Thyroid gland (tissue), 4 donors: ENCODE measurements at regions not wholly inside any gene's neighbourhood (a gene's known extent, or its start where the extent isn't known, plus 50 kb on each side); places are given as distances from the start of the nearest gene placed in this dataset.

Experiments used
- DNase-seq, 2 donors: peaks; one replicate each; pipeline ENCODE4 v3.0.0-alpha.2; 2019
- H3K27ac ChIP-seq, 3 donors: fragments of 200-600 bp; sonication (generic); 1 replicate in 2 of 3; 2 replicates in 1 of 3; pipeline ENCODE4 v1.5.1; 2016 to 2019; ENCODE audit warnings: mild to moderate bottlenecking in 1 of 3, moderate library complexity in 1 of 3
- H3K27me3 ChIP-seq: fragments of 200-600 bp; sonication (generic); one replicate; pipeline ENCODE4 v1.5.1; 2019
- H3K36me3 ChIP-seq, 2 donors: fragments of 200-600 bp; sonication (generic); one replicate each; pipeline ENCODE4 v1.5.1; 2016 to 2019
- H3K4me1 ChIP-seq, 2 donors: fragments of 200-600 bp; sonication (generic); one replicate each; pipeline ENCODE4 v1.5.1; 2017 to 2019
- H3K4me3 ChIP-seq, 3 donors: fragments of 200-600 bp; sonication (generic); replicated peaks in 1 of 3; 1 replicate in 2 of 3; 2 replicates in 1 of 3; pipeline ENCODE4 v1.5.1; 2016; ENCODE audit warnings: mild to moderate bottlenecking in 1 of 3
- H3K9me3 ChIP-seq: fragments of 200-600 bp; sonication (generic); one replicate; pipeline ENCODE4 v1.5.1; 2017
- CTCF ChIP-seq, 6 experiments: fragments of 200-600 bp in 3 of 6; fragments of 450-650 bp in 3 of 6; sonication (generic) in 3 of 6; IDR thresholded peaks; one replicate each; pipeline ENCODE4 v1.5.1; 2016 to 2019; ENCODE audit warnings: antibody characterized with exemption in 6 of 6, mild to moderate bottlenecking in 2 of 6, inconsistent platforms in 1 of 6, moderate library complexity in 1 of 6
- POLR2A ChIP-seq, 2 donors: fragments of 450-650 bp; IDR thresholded peaks; one replicate each; pipeline ENCODE4 v1.6.1; 2017; ENCODE audit warnings: antibody characterized with exemption in 2 of 2, mild to moderate bottlenecking in 2 of 2, moderate library complexity in 1 of 2
- WGBS, 2 donors: methylation state at CpG; one replicate each; pipeline ENCODE4 v1.1.5; 2017; 5-methylcytosine and 5-hydroxymethylcytosine counted together
- intact Hi-C: fragments of 100-400 bp; cut with DNase I; formaldehyde crosslinking; loops from one replicate; pipeline ENCODE4 v1.15.1; 2023

GRCh38 chr3:160047876-160048275, 59.2 kb downstream of the IL12A start:
- H3K4me3 ChIP-seq, result no peak overlapping the region
- TF ChIP-seq CTCF (IDR thresholded peaks at IDR 0.05), result no peak
- TF ChIP-seq POLR2A (IDR thresholded peaks at IDR 0.05), result no peak
- H3K27me3 ChIP-seq, result no peaks in the 10 kb centered on the region
- H3K4me1 ChIP-seq, result peaks cover 0 to under 1% of the 10 kb centered on the region in 2 donors
- WGBS, 2 donors, result 85 to 86% methylated on average over 5 of the region's 5 CpGs
- H3K36me3 ChIP-seq, result no peaks in the 10 kb centered on the region
- no peaks in the 10 kb centered on the region for H3K9me3 ChIP-seq
- no peak for DNase-seq
- intact Hi-C loops, result no loop called here
- no peak overlapping the region for H3K27ac ChIP-seq

GRCh38 chr3:160049038-160049437, 60.4 kb downstream of the IL12A start:
- peaks cover 0 to 6% of the 10 kb centered on the region in 2 donors for H3K4me1 ChIP-seq
- WGBS, 2 donors, result 92 to 97% methylated on average over 2 of the region's 2 CpGs
- H3K4me3 ChIP-seq, result no peak overlapping the region
- no peaks in the 10 kb centered on the region for H3K36me3 ChIP-seq
- DNase-seq, result no peak
- intact Hi-C loops, result no loop called here
- no peaks in the 10 kb centered on the region for H3K9me3 ChIP-seq
- TF ChIP-seq CTCF (IDR thresholded peaks at IDR 0.05), result no peak
- TF ChIP-seq POLR2A (IDR thresholded peaks at IDR 0.05), result no peak
- H3K27ac ChIP-seq, result no peak overlapping the region
- no peaks in the 10 kb centered on the region for H3K27me3 ChIP-seq

GRCh38 chr3:160049565-160049964, 60.9 kb downstream of the IL12A start:
- no peak overlapping the region for H3K4me3 ChIP-seq
- intact Hi-C loops, result no loop called here
- H3K27ac ChIP-seq, result no peak overlapping the region
- 85 to 86% methylated on average over 2 of the region's 2 CpGs for WGBS, 2 donors
- H3K9me3 ChIP-seq, result no peaks in the 10 kb centered on the region
- H3K27me3 ChIP-seq, result no peaks in the 10 kb centered on the region
- no peaks in the 10 kb centered on the region for H3K36me3 ChIP-seq
- peaks cover 0 to 6% of the 10 kb centered on the region in 2 donors for H3K4me1 ChIP-seq
- TF ChIP-seq POLR2A (IDR thresholded peaks at IDR 0.05) (no peak), CTCF (IDR thresholded peaks at IDR 0.05) (no peak)
- no peak for DNase-seq

- no peaks in the 10 kb centered on the region for H3K36me3 ChIP-seq
- no peak overlapping the region for H3K4me3 ChIP-seq
- DNase-seq, result no peak
- H3K27me3 ChIP-seq, result no peaks in the 10 kb centered on the region
- H3K4me1 ChIP-seq, result peaks cover 0 to 6% of the 10 kb centered on the region in 2 donors
- intact Hi-C loops, result no loop called here
- TF ChIP-seq CTCF (IDR thresholded peaks at IDR 0.05), result no peak
- TF ChIP-seq POLR2A (IDR thresholded peaks at IDR 0.05), result no peak
- H3K9me3 ChIP-seq, result no peaks in the 10 kb centered on the region
- no peak overlapping the region for H3K27ac ChIP-seq
- WGBS, 2 donors, result 79 to 84% methylated on average over 5 of the region's 5 CpGs
Measured at GRCh38 chr3:160049988-160050387, 61.4 kb downstream of the IL12A start.

GRCh38 chr3:160052385-160053047, 63.9 kb downstream of the IL12A start:
- H3K36me3 ChIP-seq, result no peaks in the 10 kb centered on the region
- H3K27me3 ChIP-seq, result no peaks in the 10 kb centered on the region
- WGBS, 2 donors, result 43 to 53% methylated on average over 7 of the region's 7 CpGs
- intact Hi-C loops, result no loop called here
- H3K9me3 ChIP-seq, result no peaks in the 10 kb centered on the region
- DNase-seq, result peak; percentile 77 to 81
- TF ChIP-seq CTCF (IDR thresholded peaks at IDR 0.05), result no peak
- H3K27ac ChIP-seq, result peak overlapping the region; percentile 56 to 71 (median 68)
- peaks cover 0 to 6% of the 10 kb centered on the region in 2 donors for H3K4me1 ChIP-seq
- no peak overlapping the region for H3K4me3 ChIP-seq
